HFFc6 (cell line): ENCODE measurements at regions not wholly inside any gene's neighbourhood (a gene's known extent, or its start where the extent isn't known, plus 50 kb on each side); places are given as distances from the start of the nearest gene placed in this dataset.

Experiments used
- DNase-seq: peaks from one replicate; pipeline ENCODE4 v3.0.0-alpha.2; 2018
- H3K27ac Mint-ChIP-seq: 2 replicates; pipeline ENCODE4 v1.8.0; 2020; ENCODE audit warnings: mild to moderate bottlenecking, mixed read lengths
- H3K27me3 Mint-ChIP-seq: 2 replicates; pipeline ENCODE4 v1.8.0; 2021; ENCODE audit warnings: mild to moderate bottlenecking, moderate library complexity, mixed read lengths; ENCODE audit not compliant: insufficient read depth
- H3K36me3 Mint-ChIP-seq: 2 replicates; pipeline ENCODE4 v1.8.0; 2021; ENCODE audit warnings: low read depth, mixed read lengths
- H3K4me1 Mint-ChIP-seq: 2 replicates; pipeline ENCODE4 v1.8.0; 2020; ENCODE audit warnings: low read depth, mixed read lengths
- H3K4me3 Mint-ChIP-seq: 2 replicates; pipeline ENCODE4 v1.8.0; 2020; ENCODE audit warnings: mild to moderate bottlenecking, moderate library complexity, mixed read lengths
- H3K9me3 Mint-ChIP-seq: 2 replicates; pipeline ENCODE4 v1.8.0; 2020; ENCODE audit warnings: mild to moderate bottlenecking, mixed read lengths
- CTCF ChIP-seq: fragments of 200-600 bp; sonication (generic); IDR thresholded peaks from 2 replicates; pipeline ENCODE4 v1.5.0; 2021; ENCODE audit warnings: antibody characterized with exemption, mild to moderate bottlenecking

GRCh38 chrX:78603908-78604307 lies 55.2 kb downstream of the RTL3 start:
- no peak overlapping the region for H3K27ac Mint-ChIP-seq
- no peaks in the 10 kb centered on the region for H3K36me3 Mint-ChIP-seq
- no peaks in the 10 kb centered on the region for H3K9me3 Mint-ChIP-seq
- TF ChIP-seq CTCF = no peak
- no peaks in the 10 kb centered on the region for H3K4me1 Mint-ChIP-seq
- H3K27me3 Mint-ChIP-seq = no peaks in the 10 kb centered on the region; the same call in 1 of the 2 replicates
- DNase-seq = no peak
- no peak overlapping the region for H3K4me3 Mint-ChIP-seq

- Mint-ChIP-seq H3K27ac (no peak overlapping the region), H3K9me3 (no peaks in the 10 kb centered on the region; the same call in 1 of the 2 replicates), H3K4me1 (no peaks in the 10 kb centered on the region), H3K4me3 (no peak overlapping the region), H3K36me3 (no peaks in the 10 kb centered on the region), H3K27me3 (peaks cover 4% of the 10 kb centered on the region; the same call in 1 of the 2 replicates)
- TF ChIP-seq CTCF = peak; percentile 49
- no peak for DNase-seq
Measured at GRCh38 chrX:78595901-78596502, 63.1 kb downstream of the RTL3 start.

GRCh38 chrX:78593701-78594100 lies 65.4 kb downstream of the RTL3 start:
- Mint-ChIP-seq H3K4me1 (no peaks in the 10 kb centered on the region), H3K27me3 (peaks cover 4% of the 10 kb centered on the region; the same call in 1 of the 2 replicates), H3K27ac (no peak overlapping the region), H3K4me3 (no peak overlapping the region), H3K9me3 (no peaks in the 10 kb centered on the region; the same call in 1 of the 2 replicates), H3K36me3 (no peaks in the 10 kb centered on the region)
- no peak for DNase-seq
- TF ChIP-seq CTCF = no peak

GRCh38 chrX:78592030-78592429 lies 67.1 kb downstream of the RTL3 start:
- Mint-ChIP-seq H3K4me3 (no peak overlapping the region), H3K4me1 (no peaks in the 10 kb centered on the region), H3K36me3 (no peaks in the 10 kb centered on the region), H3K9me3 (no peaks in the 10 kb centered on the region; the same call in 1 of the 2 replicates), H3K27me3 (peaks cover 4% of the 10 kb centered on the region; the same call in 1 of the 2 replicates), H3K27ac (no peak overlapping the region)
- no peak for DNase-seq
- TF ChIP-seq CTCF = no peak

- Mint-ChIP-seq H3K4me3 (no peak overlapping the region), H3K9me3 (no peaks in the 10 kb centered on the region), H3K4me1 (no peaks in the 10 kb centered on the region), H3K27me3 (peaks cover 2% of the 10 kb centered on the region; the same call in 1 of the 2 replicates), H3K27ac (no peak overlapping the region), H3K36me3 (no peaks in the 10 kb centered on the region)
- TF ChIP-seq CTCF = no peak
- DNase-seq = no peak
Measured at GRCh38 chrX:78574306-78574705, 84.8 kb downstream of the RTL3 start.
